HAP-1 (cell line): ENCODE measurements at regions not wholly inside any gene's neighbourhood (a gene's known extent, or its start where the extent isn't known, plus 50 kb on each side); places are given as distances from the start of the nearest gene placed in this dataset.
"Not testable (repeated sequence)": the region's sequence is repeated elsewhere in the genome, so short reads cannot be mapped to it uniquely, and the experiment has no call there.

Experiments
- DNase-seq, 2 experiments: peaks; one replicate each; pipeline ENCODE4 v3.0.0-alpha.2; 2016 to 2020; ENCODE audit warnings: low spot score in 2 of 2
- H3K27me3 ChIP-seq: fragments of 250-450 bp; sonication (Bioruptor Pico); 2 replicates; pipeline ENCODE4 v1.5.1; 2020; ENCODE audit warnings: low read depth, mild to moderate bottlenecking, moderate library complexity
- H3K36me3 ChIP-seq: fragments of 250-450 bp; sonication (Bioruptor Pico); replicated peaks from 2 replicates; pipeline ENCODE4 v1.5.1; 2020; ENCODE audit warnings: mild to moderate bottlenecking
- H3K4me1 ChIP-seq: fragments of 250-450 bp; sonication (Bioruptor Pico); 2 replicates; pipeline ENCODE4 v1.5.1; 2020; ENCODE audit warnings: mild to moderate bottlenecking
- H3K4me3 ChIP-seq: fragments of 250-450 bp; sonication (Bioruptor Pico); 2 replicates; pipeline ENCODE4 v1.5.1; 2020; ENCODE audit warnings: mild to moderate bottlenecking, moderate library complexity
- H3K9me3 ChIP-seq: fragments of 250-450 bp; sonication (Bioruptor Pico); 2 replicates; pipeline ENCODE4 v1.5.1; 2020; ENCODE audit warnings: mild to moderate bottlenecking, moderate library complexity
- in situ Hi-C: fragments of 300-500 bp; cut with MboI; formaldehyde crosslinking; loops from 3 replicates; pipeline ENCODE4 v1.14.3; 2020; ENCODE audit warnings: low sequenced_read_pairs, inconsistent platforms, mixed read lengths

DNA sequence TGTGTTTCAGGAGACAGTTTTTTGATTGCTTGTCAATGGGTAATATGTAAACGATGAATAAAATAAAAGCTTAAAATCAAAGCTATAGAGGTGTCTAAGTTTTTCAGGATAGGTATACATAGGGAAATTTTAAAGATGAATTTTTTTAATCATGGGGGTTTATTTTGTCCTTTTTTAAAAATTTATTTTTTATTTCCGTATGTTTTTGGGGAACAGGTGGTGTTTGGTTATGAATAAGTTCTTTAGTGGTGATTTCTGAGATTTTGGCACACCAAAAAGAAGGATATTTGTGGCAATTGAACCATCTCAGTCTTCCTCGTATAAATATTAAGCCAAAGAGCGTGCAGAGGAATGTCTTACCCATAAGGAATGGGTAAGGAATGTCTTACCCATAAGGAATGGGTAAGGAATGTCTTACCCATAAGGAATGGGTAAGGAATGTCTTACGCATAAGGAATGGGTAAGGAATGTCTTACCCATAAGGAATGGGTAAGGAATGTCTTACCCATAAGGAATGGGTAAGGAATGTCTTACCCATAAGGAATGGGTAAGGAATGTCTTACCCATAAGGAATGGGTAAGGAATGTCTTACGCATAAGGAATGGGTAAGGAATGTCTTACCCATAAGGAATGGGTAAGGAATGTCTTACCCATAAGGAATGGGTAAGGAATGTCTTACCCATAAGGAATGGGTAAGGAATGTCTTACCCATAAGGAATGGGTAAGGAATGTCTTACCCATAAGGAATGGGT is 53.5 kb upstream of the PLCB4 start:
- H3K27me3 ChIP-seq = peaks cover 17% of the 10 kb centered on the region; the same call in 1 of the 2 replicates
- DNase-seq, H3K9me3 ChIP-seq, in situ Hi-C loops, H3K36me3 ChIP-seq, H3K4me1 ChIP-seq, H3K4me3 ChIP-seq: not testable (repeated sequence)

DNA sequence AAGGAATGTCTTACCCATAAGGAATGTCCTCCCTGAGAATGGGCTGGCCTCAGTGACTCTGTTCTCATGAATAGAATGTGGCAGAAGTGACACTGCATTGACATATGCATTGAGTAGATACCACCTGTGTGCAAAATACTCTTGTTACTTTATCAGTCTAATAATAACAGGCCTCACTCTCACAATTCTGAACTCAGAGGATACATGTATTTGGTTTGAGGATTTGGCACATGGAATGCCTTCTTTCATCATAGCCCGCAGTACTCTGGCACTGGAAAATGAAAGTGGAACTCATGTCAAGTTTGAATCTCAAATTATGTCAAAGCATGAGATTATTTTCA is 52.9 kb upstream of the PLCB4 start:
- no peaks in the 10 kb centered on the region; the same call in 1 of the 2 replicates for H3K9me3 ChIP-seq
- H3K36me3 ChIP-seq = no peaks in the 10 kb centered on the region
- peaks cover 17% of the 10 kb centered on the region; the same call in 1 of the 2 replicates for H3K27me3 ChIP-seq
- no peaks in the 10 kb centered on the region for H3K4me1 ChIP-seq
- no peak overlapping the region for H3K4me3 ChIP-seq
- no peak for DNase-seq
- in situ Hi-C loops = no loop called here

- no peak for DNase-seq
- H3K36me3 ChIP-seq = no peaks in the 10 kb centered on the region
- H3K4me3 ChIP-seq = no peak overlapping the region
- H3K9me3 ChIP-seq = no peaks in the 10 kb centered on the region; the same call in 1 of the 2 replicates
- in situ Hi-C loops = no loop called here
- H3K4me1 ChIP-seq = no peaks in the 10 kb centered on the region
- peaks cover 17% of the 10 kb centered on the region; the same call in 1 of the 2 replicates for H3K27me3 ChIP-seq
These were observed 50.5 kb upstream of the PLCB4 start for GRCh38 chr20:9018346-9018745.
